HUES64 (cell line): ENCODE measurements at regions not wholly inside any gene's neighbourhood (a gene's known extent, or its start where the extent isn't known, plus 50 kb on each side); places are given as distances from the start of the nearest gene placed in this dataset.
"Not testable (repeated sequence)": the region's sequence is repeated elsewhere in the genome, so short reads cannot be mapped to it uniquely, and the experiment has no call there.

Source experiments
- H3K27ac ChIP-seq: 2 replicates; pipeline ENCODE4 v1.7.0; 2013; ENCODE audit warnings: low read depth, low read length, inconsistent platforms
- H3K27me3 ChIP-seq: 2 replicates; pipeline ENCODE4 v1.6.1; 2013; ENCODE audit warnings: mild to moderate bottlenecking, low read length; ENCODE audit not compliant: insufficient read depth
- H3K36me3 ChIP-seq: 2 replicates; pipeline ENCODE4 v1.6.1; 2013; ENCODE audit warnings: mild to moderate bottlenecking, low read length; ENCODE audit not compliant: insufficient read depth
- H3K4me1 ChIP-seq: 2 replicates; pipeline ENCODE4 v1.6.1; 2013; ENCODE audit warnings: mild to moderate bottlenecking, low read length, moderate library complexity; ENCODE audit not compliant: insufficient read depth
- H3K4me3 ChIP-seq: 2 replicates; pipeline ENCODE4 v1.5.1; 2013; ENCODE audit warnings: mild to moderate bottlenecking, low read length, moderate library complexity
- H3K9ac ChIP-seq: 2 replicates; pipeline ENCODE4 v1.6.1; 2013; ENCODE audit warnings: mild to moderate bottlenecking, low read depth, low read length
- H3K9me3 ChIP-seq: 2 replicates; pipeline ENCODE4 v1.6.1; 2013; ENCODE audit warnings: low read depth, low read length; ENCODE audit not compliant: insufficient read depth
- WGBS: fragments of 150-250, 120-280 bp; methylation state at CpG from one replicate; pipeline ENCODE4 v1.1.7; 2013; ENCODE audit warnings: missing lambda C conversion rate; 5-methylcytosine and 5-hydroxymethylcytosine counted together

DNA sequence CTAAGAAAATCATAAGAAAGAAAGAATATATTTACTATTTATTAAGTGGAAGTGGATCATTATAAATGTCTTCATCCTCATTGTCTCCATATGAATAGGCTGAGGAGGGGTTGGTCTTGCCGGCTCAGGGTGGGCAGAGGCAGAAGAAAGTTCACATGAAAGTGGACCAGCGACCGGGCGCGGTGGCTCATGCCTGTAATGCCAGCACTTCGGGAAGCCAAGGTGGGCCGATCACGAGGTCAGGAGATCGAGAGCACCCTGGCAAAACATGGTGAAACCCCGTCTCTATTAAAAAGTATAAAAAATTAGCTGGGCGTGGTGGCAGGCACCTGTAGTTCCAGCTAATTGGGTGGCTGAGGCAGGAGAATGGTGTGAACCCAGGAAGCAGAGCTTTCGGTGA lies 1145.4 kb downstream of the STIM2 start:
- H3K9me3 ChIP-seq: no peaks in the 10 kb centered on the region
- no peak overlapping the region for H3K4me3 ChIP-seq
- H3K9ac ChIP-seq: no peak overlapping the region
- H3K36me3 ChIP-seq: no peaks in the 10 kb centered on the region
- H3K27ac ChIP-seq: no peak overlapping the region
- no peaks in the 10 kb centered on the region for H3K4me1 ChIP-seq
- 97% methylated on average over 12 of the region's 12 CpGs for WGBS
- no peaks in the 10 kb centered on the region for H3K27me3 ChIP-seq

DNA sequence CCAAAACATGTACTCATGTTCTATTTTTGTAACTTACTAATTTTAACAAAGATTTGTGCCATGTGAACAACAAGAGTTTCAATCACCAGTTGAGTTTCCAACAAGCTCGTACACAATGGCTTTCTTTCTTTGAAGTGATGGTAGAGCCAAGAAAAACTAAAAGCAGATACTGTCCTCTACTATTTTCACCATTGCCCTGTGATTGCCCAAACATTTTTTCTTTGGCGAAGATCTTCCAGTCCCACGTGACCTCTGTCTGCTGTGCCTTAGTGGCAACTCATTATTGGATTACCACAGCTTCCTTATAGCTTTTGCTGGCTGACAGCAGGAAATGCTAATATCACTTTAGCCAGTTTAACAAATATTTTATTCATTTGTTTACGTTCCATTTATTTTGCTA lies 1147.1 kb downstream of the STIM2 start:
- H3K9ac ChIP-seq: no peak overlapping the region
- no peak overlapping the region for H3K4me3 ChIP-seq
- no peaks in the 10 kb centered on the region for H3K36me3 ChIP-seq
- H3K9me3 ChIP-seq: no peaks in the 10 kb centered on the region
- no peaks in the 10 kb centered on the region for H3K27me3 ChIP-seq
- H3K27ac ChIP-seq: no peak overlapping the region
- 96% methylated on average over 3 of the region's 4 CpGs for WGBS
- H3K4me1 ChIP-seq: no peaks in the 10 kb centered on the region

DNA sequence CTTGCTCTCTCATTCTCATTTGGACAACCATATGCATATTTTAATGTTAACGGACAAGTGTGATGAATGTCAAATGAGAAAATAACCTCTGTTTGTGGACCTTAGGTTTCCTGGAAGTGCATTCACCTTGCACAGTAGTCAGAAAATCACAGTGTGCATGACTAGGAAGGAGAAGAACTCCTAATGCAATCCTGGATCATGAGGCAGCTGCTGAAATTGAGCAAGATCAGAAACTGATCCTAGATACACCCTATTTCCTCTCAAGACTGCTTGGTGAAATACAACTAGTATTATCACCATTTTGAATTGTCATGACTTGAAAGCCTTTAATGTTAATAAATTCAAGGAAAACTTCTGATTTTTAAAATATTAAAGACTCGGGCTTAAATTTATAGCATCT lies 1148.9 kb downstream of the STIM2 start:
- Histone ChIP-seq H3K27me3 (no peaks in the 10 kb centered on the region), H3K9ac (no peak overlapping the region), H3K27ac (no peak overlapping the region), H3K36me3 (no peaks in the 10 kb centered on the region), H3K4me3 (no peak overlapping the region), H3K9me3 (peaks cover 8% of the 10 kb centered on the region), H3K4me1 (no peaks in the 10 kb centered on the region)
- 90% methylated on average over 2 of the region's 2 CpGs for WGBS

DNA sequence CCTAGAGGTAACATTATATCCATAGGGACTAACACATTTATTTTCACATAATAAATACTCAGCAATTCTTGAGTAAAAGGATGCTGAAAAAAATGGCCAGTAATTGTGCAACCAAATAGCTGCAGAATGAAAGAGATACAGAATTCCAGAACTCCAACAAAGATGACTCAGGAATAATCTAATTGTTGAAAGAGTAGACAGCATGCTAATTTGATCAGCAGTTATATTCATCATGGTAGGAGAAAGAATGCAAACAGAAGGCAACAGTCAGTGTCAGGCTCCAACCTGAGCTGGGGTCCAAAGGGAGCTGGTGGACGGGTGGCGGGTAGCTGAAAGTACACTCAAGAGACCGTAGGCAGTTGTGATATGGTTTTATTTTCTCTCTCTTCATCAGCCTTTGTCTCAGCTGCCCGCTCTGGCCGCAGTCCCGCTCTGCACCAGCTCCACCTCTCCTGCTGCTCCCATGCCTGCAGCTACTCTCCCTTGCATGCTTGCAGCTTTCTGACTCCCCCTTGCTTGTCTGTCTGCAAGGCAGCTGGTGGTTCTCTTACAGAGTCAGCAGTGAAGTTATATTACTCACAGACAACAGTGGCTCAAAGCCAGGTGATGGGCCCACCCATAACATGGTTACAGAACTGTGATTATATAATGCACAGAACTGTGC lies 1150.1 kb downstream of the STIM2 start:
- 87% methylated on average over 6 of the region's 6 CpGs for WGBS
- Histone ChIP-seq H3K4me1 (no peaks in the 10 kb centered on the region), H3K9me3 (peaks cover 18% of the 10 kb centered on the region), H3K27me3 (no peaks in the 10 kb centered on the region), H3K4me3 (no peak overlapping the region), H3K9ac (no peak overlapping the region), H3K36me3 (no peaks in the 10 kb centered on the region), H3K27ac (no peak overlapping the region)

DNA sequence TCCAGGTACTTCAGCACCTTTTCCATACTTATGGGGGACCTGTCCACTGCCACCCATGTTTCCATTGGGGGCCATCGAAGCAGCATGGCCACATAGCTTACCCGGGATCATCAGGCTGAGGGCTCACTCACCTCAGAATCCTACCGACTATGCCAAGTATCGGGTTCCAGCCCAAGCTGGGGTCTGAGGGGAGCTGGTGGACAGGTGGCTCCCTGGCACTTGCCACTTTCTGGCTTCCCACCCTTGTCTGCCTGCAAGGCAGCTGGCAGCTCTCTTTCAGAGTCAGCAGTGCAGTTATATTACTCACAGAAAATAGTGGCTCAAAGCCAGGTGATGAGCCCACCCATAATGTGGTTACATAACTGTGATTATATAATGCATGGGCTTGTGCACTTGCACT lies 1153.8 kb downstream of the STIM2 start:
- WGBS: 97% methylated on average over 4 of the region's 4 CpGs
- Histone ChIP-seq H3K9ac (no peak overlapping the region), H3K27ac (no peak overlapping the region), H3K4me1 (no peaks in the 10 kb centered on the region), H3K4me3 (no peak overlapping the region), H3K36me3 (no peaks in the 10 kb centered on the region), H3K27me3 (no peaks in the 10 kb centered on the region), H3K9me3 (peaks cover 21% of the 10 kb centered on the region)

GRCh38 chr4:28015996-28016395 lies 1155.4 kb downstream of the STIM2 start:
- Histone ChIP-seq H3K4me1 (no peaks in the 10 kb centered on the region), H3K27ac (no peak overlapping the region), H3K27me3 (no peaks in the 10 kb centered on the region), H3K9ac (no peak overlapping the region), H3K9me3 (peaks cover 21% of the 10 kb centered on the region), H3K4me3 (no peak overlapping the region), H3K36me3 (no peaks in the 10 kb centered on the region)
- WGBS: 90% methylated on average over 2 of the region's 2 CpGs

DNA sequence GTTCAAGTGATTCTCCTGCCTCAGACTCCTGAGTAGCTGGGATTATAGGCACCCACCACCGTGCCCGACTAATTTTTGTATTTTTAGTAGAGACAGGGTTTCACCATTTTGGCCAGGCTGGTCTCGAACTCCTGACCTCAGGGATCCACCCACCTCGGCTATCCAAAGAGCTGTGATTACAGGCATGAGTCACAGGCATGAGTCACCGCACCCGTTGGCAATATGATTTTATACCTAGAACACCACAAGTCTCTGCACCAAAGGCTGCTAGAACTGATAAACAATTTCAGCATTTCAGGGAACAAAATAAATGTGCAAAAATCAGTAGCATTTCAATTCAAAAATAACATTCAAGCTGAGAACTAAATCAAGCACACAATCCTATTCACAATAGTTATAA lies 1177.6 kb downstream of the STIM2 start:
- not testable (repeated sequence) for H3K4me3 ChIP-seq, H3K9ac ChIP-seq, H3K36me3 ChIP-seq, H3K27me3 ChIP-seq, H3K27ac ChIP-seq, H3K4me1 ChIP-seq, H3K9me3 ChIP-seq
- 78% methylated on average over 6 of the region's 6 CpGs for WGBS

DNA sequence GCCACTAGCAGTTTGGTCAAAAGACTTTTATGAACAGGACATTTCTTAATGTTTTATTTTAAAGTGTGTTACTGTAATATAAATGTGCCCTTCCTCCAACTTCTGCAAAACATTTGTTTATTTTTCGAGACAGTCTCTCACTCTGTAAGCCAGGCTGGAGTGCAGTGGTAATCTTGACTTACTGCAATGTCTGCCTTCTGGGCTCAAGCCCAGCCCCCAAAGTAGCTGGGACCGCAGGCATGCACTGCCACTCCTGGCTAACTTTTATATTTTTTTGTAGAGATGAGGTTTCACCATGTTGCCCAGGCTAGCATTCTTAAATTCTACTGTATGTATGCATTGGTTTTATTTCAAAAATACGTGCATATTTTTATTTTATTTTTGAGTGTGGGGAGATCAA lies 1201.9 kb downstream of the STIM2 start:
- no peaks in the 10 kb centered on the region for H3K4me1 ChIP-seq
- H3K27me3 ChIP-seq: no peaks in the 10 kb centered on the region
- no peak overlapping the region for H3K9ac ChIP-seq
- H3K27ac ChIP-seq: no peak overlapping the region
- WGBS: 86% methylated on average over 3 of the region's 3 CpGs
- no peaks in the 10 kb centered on the region for H3K9me3 ChIP-seq
- H3K4me3 ChIP-seq: no peak overlapping the region
- no peaks in the 10 kb centered on the region for H3K36me3 ChIP-seq

DNA sequence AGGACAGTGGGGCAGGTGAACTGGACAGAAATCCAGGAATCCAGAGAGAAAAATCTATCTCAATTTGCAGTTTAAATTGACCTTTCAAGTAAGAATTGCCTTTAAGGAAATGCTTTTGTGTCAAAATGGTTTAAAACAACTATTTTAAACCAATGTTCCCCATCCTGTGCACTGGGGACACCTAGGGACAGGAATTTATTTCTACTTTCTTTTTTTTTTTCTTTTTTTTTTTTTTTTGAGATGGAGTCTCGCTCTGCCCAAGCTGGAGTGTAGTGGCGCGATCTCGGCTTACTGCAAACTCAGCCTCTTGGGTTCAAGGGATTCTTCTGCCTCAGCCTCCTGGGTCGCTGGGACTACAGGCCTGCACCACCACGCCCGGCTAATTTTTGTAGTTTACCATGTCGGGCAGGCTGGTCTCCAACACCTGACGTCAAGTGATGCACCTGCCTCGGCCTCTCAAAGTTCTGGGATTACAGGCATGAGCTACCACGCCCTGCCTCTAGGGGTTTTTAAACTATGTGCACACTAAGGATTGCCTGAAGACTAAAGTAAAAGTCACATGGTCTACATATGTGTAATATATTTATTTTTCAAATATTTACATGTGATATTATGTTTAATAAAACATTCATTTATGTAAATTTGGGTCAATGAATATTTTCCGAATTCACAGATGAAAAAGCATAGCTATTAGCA lies 1213.4 kb downstream of the STIM2 start:
- H3K4me1 ChIP-seq: no peaks in the 10 kb centered on the region
- 88% methylated on average over 12 of the region's 12 CpGs for WGBS
- no peak overlapping the region for H3K4me3 ChIP-seq
- H3K27ac ChIP-seq: no peak overlapping the region
- no peaks in the 10 kb centered on the region for H3K27me3 ChIP-seq
- H3K36me3 ChIP-seq: no peaks in the 10 kb centered on the region
- H3K9me3 ChIP-seq: no peaks in the 10 kb centered on the region
- no peak overlapping the region for H3K9ac ChIP-seq

DNA sequence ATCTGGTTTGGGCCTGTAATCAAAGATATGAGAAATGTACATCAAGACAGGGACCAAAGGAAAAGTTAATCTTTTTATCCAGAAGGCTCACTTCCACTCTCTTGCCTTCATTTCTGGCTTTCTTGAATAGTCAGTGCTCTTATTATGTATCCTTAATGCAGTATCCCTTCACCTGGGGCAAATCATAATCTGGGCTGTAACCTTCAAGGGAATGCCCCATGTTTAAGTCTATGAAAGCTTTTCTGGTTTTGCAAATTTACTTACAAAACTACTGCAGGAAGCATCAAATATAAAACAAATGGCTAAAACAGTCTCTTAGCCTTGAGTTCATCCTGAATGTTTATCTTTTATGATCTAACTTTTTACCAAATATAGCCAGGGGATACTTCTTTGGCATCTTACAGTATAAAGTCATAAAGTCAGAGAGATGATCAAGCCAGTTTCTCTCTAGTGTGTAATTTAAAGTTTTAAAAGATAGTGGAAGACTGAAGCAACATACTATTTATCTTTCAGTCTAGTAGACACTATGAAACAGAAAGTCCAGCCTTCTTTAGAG lies 1214.8 kb downstream of the STIM2 start:
- Histone ChIP-seq H3K27me3 (no peaks in the 10 kb centered on the region), H3K36me3 (no peaks in the 10 kb centered on the region), H3K9ac (no peak overlapping the region), H3K4me1 (no peaks in the 10 kb centered on the region), H3K27ac (no peak overlapping the region), H3K9me3 (no peaks in the 10 kb centered on the region), H3K4me3 (no peak overlapping the region)

- H3K27ac ChIP-seq, H3K36me3 ChIP-seq, H3K27me3 ChIP-seq, H3K9ac ChIP-seq, H3K9me3 ChIP-seq, H3K4me3 ChIP-seq, H3K4me1 ChIP-seq: not testable (repeated sequence)
- WGBS: 90% methylated on average over 9 of the region's 9 CpGs
Measured at GRCh38 chr4:28077203-28077602, 1216.6 kb downstream of the STIM2 start.
